GM12878 (cell line): ENCODE measurements at regions not wholly inside any gene's neighbourhood (a gene's known extent, or its start where the extent isn't known, plus 50 kb on each side); places are given as distances from the start of the nearest gene placed in this dataset.

ENCODE experiments used
- ATAC-seq: fragments of 200-7000 bp; cut with Tn5 transposase; 3 replicates; pipeline ENCODE4 v1.9.1; 2020; ENCODE audit warnings: mild to moderate bottlenecking, moderate library complexity
- BruUV-seq: library from RNA; stranded (reverse); fragments of 400-500 nt; replicated peaks from 2 replicates; lab custom pipeline; 2021; lab: Mats Ljungman, UMichigan
- CTCF ChIA-PET: fragments of 300-600 bp; sonication (Branson Sonifier 250); formaldehyde crosslinking; extraction: SDS; loops from one replicate; lab custom pipeline; 2021; ENCODE audit warnings: inconsistent platforms; lab: Yijun Ruan, JAX
- POLR2A ChIA-PET: fragments of 350-600 bp; formaldehyde crosslinking; extraction: SDS; loops from one replicate; lab custom pipeline; 2021; ENCODE audit warnings: inconsistent platforms; lab: Charles Lee
- RAD21 ChIA-PET: fragments of 300-600 bp; sonication (Branson Sonifier 250); formaldehyde crosslinking; loops from one replicate; lab custom pipeline; 2023; ENCODE audit warnings: antibody characterized with exemption; ENCODE audit not compliant: unreplicated experiment; lab: Charles Lee
- SMC1A ChIA-PET: fragments of 300-600 bp; sonication (Branson Sonifier 250); formaldehyde crosslinking; loops from one replicate; lab custom pipeline; 2023; ENCODE audit not compliant: unreplicated experiment, uncharacterized antibody; lab: Charles Lee
- DNase-seq: peaks from one replicate; pipeline ENCODE4 v3.0.0-alpha.2; 2011; ENCODE audit warnings: low read depth, low spot score
- FAIRE-seq: peaks from 3 replicates; lab custom pipeline; 2011; peaks lifted over from hg19 to GRCh38; lab: Jason Lieb, UNC
- H2AFZ ChIP-seq: 2 replicates; pipeline ENCODE4 v1.6.0; 2011; ENCODE audit warnings: low read depth, low read length, control low read depth; ENCODE audit not compliant: control insufficient read depth
- H3K27ac ChIP-seq: 2 replicates; pipeline ENCODE4 v1.5.1; 2011; ENCODE audit warnings: control low read depth; ENCODE audit not compliant: control insufficient read depth, insufficient read depth
- H3K27me3 ChIP-seq, 2 experiments: replicated peaks in 1 of 2; 2 replicates each; pipeline versions ENCODE4 v1.6.0 to v1.6.1; 2011; ENCODE audit warnings: low read length in 1 of 2; ENCODE audit not compliant: control insufficient read depth in 2 of 2, insufficient read depth in 2 of 2
- H3K36me3 ChIP-seq, 2 experiments: 2 replicates each; pipeline ENCODE4 v1.5.1; 2011; ENCODE audit warnings: low read length in 1 of 2; ENCODE audit not compliant: control insufficient read depth in 2 of 2, insufficient read depth in 2 of 2
- H3K4me1 ChIP-seq: 2 replicates; pipeline ENCODE4 v1.6.1; 2011; ENCODE audit warnings: mild to moderate bottlenecking, low read length, moderate library complexity, mixed read lengths; ENCODE audit not compliant: control insufficient read depth, insufficient read depth
- H3K4me2 ChIP-seq: 2 replicates; pipeline ENCODE4 v1.6.0; 2011; ENCODE audit warnings: control low read depth; ENCODE audit not compliant: control insufficient read depth, insufficient read depth
- H3K4me3 ChIP-seq: fragments of 200-600 bp; sonication (generic); 2 replicates; pipeline ENCODE4 v1.5.1; 2016
- H3K79me2 ChIP-seq: 2 replicates; pipeline ENCODE4 v1.6.0; 2011; ENCODE audit warnings: low read length; ENCODE audit not compliant: control insufficient read depth, insufficient read depth
- H3K9ac ChIP-seq: 2 replicates; pipeline ENCODE4 v1.8.0; 2011; ENCODE audit warnings: low read length, control low read depth, mixed read lengths; ENCODE audit not compliant: control insufficient read depth, insufficient read depth
- H3K9me3 ChIP-seq: replicated peaks from 3 replicates; pipeline ENCODE4 v1.5.1; 2011; ENCODE audit warnings: mild to moderate bottlenecking, low read length; ENCODE audit not compliant: control insufficient read depth, insufficient read depth
- H4K20me1 ChIP-seq: 2 replicates; pipeline ENCODE4 v1.6.0; 2011; ENCODE audit not compliant: control insufficient read depth, insufficient read depth
- BCL11A ChIP-seq: IDR thresholded peaks from 2 replicates; pipeline ENCODE4 v1.6.1; 2011; ENCODE audit warnings: low read depth, low read length
- CTCF ChIP-seq, 3 experiments: IDR thresholded peaks in 2 of 3; conservative IDR thresholded peaks in 1 of 3; 2 replicates each; pipeline ENCODE4 v1.5.1; 2011; ENCODE audit warnings: low read depth in 3 of 3, low read length in 3 of 3, mild to moderate bottlenecking in 3 of 3, control low read depth in 2 of 3, moderate library complexity in 2 of 3, inconsistent platforms in 1 of 3, mixed read lengths in 1 of 3; ENCODE audit not compliant: control insufficient read depth in 2 of 3, insufficient read depth in 1 of 3; ENCODE audit errors: extremely low read depth in 1 of 3
- CUX1 ChIP-seq: IDR thresholded peaks from 2 replicates; pipeline ENCODE4 v1.6.1; 2012; ENCODE audit warnings: improper control_type of control experiment, low read depth, low read length; ENCODE audit not compliant: insufficient replicate concordance
- IRF4 ChIP-seq: IDR thresholded peaks from 2 replicates; pipeline ENCODE4 v1.6.1; 2011; ENCODE audit warnings: low read depth, low read length
- WGBS: methylation state at CpG from one replicate; pipeline ENCODE4 v1.1.6; 2016; ENCODE audit warnings: low lambda C conversion rate; ENCODE audit not compliant: insufficient replicate concordance, insufficient coverage; ENCODE audit errors: missing lambda C conversion rate; 5-methylcytosine and 5-hydroxymethylcytosine counted together
- in situ Hi-C: fragments of 300-500 bp; cut with MboI; formaldehyde crosslinking; loops from 9 replicates; pipeline ENCODE4 v1.14.3; 2018; ENCODE audit warnings: mixed read lengths
- intact Hi-C: fragments of 100-400 bp; cut with micrococcal nuclease; formaldehyde crosslinking; loops from one replicate; pipeline ENCODE4 v1.14.2; 2022; ENCODE audit not compliant: unreplicated experiment

- TF ChIP-seq CUX1 (no peak), IRF4 (no peak)
- TF ChIP-seq, all 136 proteins: peak for 0
Measured at GRCh38 chr5:61816585-61817450, 484.8 kb downstream of the ZSWIM6 start (continued).

GRCh38 chr5:61817472-61818326, 485.6 kb downstream of the ZSWIM6 start:
- RAD21 ChIA-PET: no interaction called here
- Histone ChIP-seq H3K27ac (no peak overlapping the region), H3K9ac (no peak overlapping the region), H3K4me2 (no peak overlapping the region), H2AFZ (no peak overlapping the region), H3K27me3 (no peaks in the 10 kb centered on the region), H3K4me3 (no peak overlapping the region), H4K20me1 (no peaks in the 10 kb centered on the region), H3K36me3 (no peaks in the 10 kb centered on the region), H3K4me1 (no peaks in the 10 kb centered on the region), H3K9me3 (no peaks in the 10 kb centered on the region), H3K79me2 (no peaks in the 10 kb centered on the region)
- ATAC-seq (no peak), FAIRE-seq (no peak), DNase-seq (no peak)
- POLR2A ChIA-PET: no interaction called here
- SMC1A ChIA-PET: interaction anchor here (0.7 kb wide), 1 partner anchor 513 kb away, joined by 3 read pairs; no protein-coding TSS in a partner anchor
- intact Hi-C loops (no loop called here), in situ Hi-C loops (no loop called here)
- TF ChIP-seq CTCF (IDR thresholded peaks at IDR 0.05 in 2 of 3, conservative IDR thresholded peaks at IDR 0.05 in 1 of 3; ENCODE audit: control insufficient read depth in 2 of 3, extremely low read depth in 1 of 3, insufficient read depth in 1 of 3, low read depth in 3 of 3, low read length in 3 of 3) (peak in 2 of 3 experiments; percentile 7 to 25; a peak in 3 of 6 replicates), BCL11A (no peak)
- BruUV-seq: no TSS peak
- 17% methylated on average over 7 of the region's 7 CpGs for WGBS
- CTCF ChIA-PET: no interaction called here
